Common myeloid progenitor, CD34-positive (primary cell): ENCODE measurements at regions not wholly inside any gene's neighbourhood (a gene's known extent, or its start where the extent isn't known, plus 50 kb on each side); places are given as distances from the start of the nearest gene placed in this dataset.
A peak's percentile ranks its signal among the peaks of the same experiment; 100 is the strongest.
"Not testable (repeated sequence)": the region's sequence is repeated elsewhere in the genome, so short reads cannot be mapped to it uniquely, and the experiment has no call there.

ENCODE experiments used
- CTCF ChIA-PET: fragments of 350-600 bp; sonication (Branson Sonifier 250); formaldehyde crosslinking; loops from one replicate; lab custom pipeline; 2021; ENCODE audit warnings: antibody characterized with exemption; lab: Charles Lee
- POLR2A ChIA-PET: fragments of 350-600 bp; sonication (Branson Sonifier 250); formaldehyde crosslinking; loops from one replicate; lab custom pipeline; 2021; ENCODE audit warnings: antibody characterized with exemption; lab: Charles Lee
- DNase-seq, 3 donors: peaks; one replicate each; pipeline versions ENCODE4 v3.0.0 to v3.0.0-alpha.2; 2013
- H3K27ac ChIP-seq, 2 experiments: 1 replicate in 1 of 2; 2 replicates in 1 of 2; pipeline ENCODE4 v1.7.0; 2013; ENCODE audit warnings: inconsistent platforms in 2 of 2, low read length in 2 of 2, mild to moderate bottlenecking in 2 of 2, low read depth in 1 of 2, moderate library complexity in 1 of 2; ENCODE audit not compliant: severe bottlenecking in 2 of 2, insufficient read depth in 1 of 2, poor library complexity in 1 of 2
- H3K27me3 ChIP-seq, 5 experiments: replicated peaks in 2 of 5; 1 replicate in 3 of 5; 2 replicates in 2 of 5; pipeline versions ENCODE4 v1.6.1 to v1.7.0; 2013; ENCODE audit warnings: low read length in 4 of 5, mild to moderate bottlenecking in 2 of 5, moderate library complexity in 2 of 5, inconsistent platforms in 1 of 5; ENCODE audit not compliant: insufficient read depth in 5 of 5, control insufficient read depth in 4 of 5
- H3K36me3 ChIP-seq, 4 experiments: 1 replicate in 2 of 4; 2 replicates in 2 of 4; pipeline versions ENCODE4 v1.6.1 to v1.7.0; 2013; ENCODE audit warnings: low read length in 3 of 4, control low read depth in 1 of 4, mild to moderate bottlenecking in 1 of 4; ENCODE audit not compliant: control insufficient read depth in 4 of 4, insufficient read depth in 4 of 4
- H3K4me1 ChIP-seq, 4 experiments: 1 replicate in 3 of 4; 2 replicates in 1 of 4; pipeline versions ENCODE4 v1.6.1 to v1.7.1; 2013; ENCODE audit warnings: low read length in 3 of 4, mild to moderate bottlenecking in 3 of 4, control low read depth in 1 of 4, inconsistent platforms in 1 of 4, moderate library complexity in 1 of 4; ENCODE audit not compliant: control insufficient read depth in 4 of 4, insufficient read depth in 4 of 4; ENCODE audit errors: control extremely low read depth in 1 of 4
- H3K4me3 ChIP-seq, 7 experiments: 1 replicate in 4 of 7; 2 replicates in 3 of 7; pipeline versions ENCODE4 v1.5.1 to v1.7.0; 2013; ENCODE audit warnings: mild to moderate bottlenecking in 7 of 7, low read length in 6 of 7, moderate library complexity in 6 of 7, inconsistent platforms in 2 of 7, low read depth in 2 of 7, control low read depth in 1 of 7; ENCODE audit not compliant: insufficient read depth in 4 of 7, control insufficient read depth in 1 of 7; ENCODE audit errors: extremely low read depth in 1 of 7
- H3K9me3 ChIP-seq, 5 experiments: 1 replicate in 4 of 5; 2 replicates in 1 of 5; pipeline versions ENCODE4 v1.6.1 to v1.7.1; 2013; ENCODE audit warnings: low read length in 4 of 5, mild to moderate bottlenecking in 2 of 5, inconsistent platforms in 1 of 5, low read depth in 1 of 5, moderate library complexity in 1 of 5; ENCODE audit not compliant: control insufficient read depth in 4 of 5, insufficient read depth in 2 of 5; ENCODE audit errors: control extremely low read depth in 1 of 5
- WGBS: methylation state at CpG from one replicate; pipeline ENCODE4 v1.1.5; 2013; ENCODE audit not compliant: insufficient coverage; 5-methylcytosine and 5-hydroxymethylcytosine counted together

DNA sequence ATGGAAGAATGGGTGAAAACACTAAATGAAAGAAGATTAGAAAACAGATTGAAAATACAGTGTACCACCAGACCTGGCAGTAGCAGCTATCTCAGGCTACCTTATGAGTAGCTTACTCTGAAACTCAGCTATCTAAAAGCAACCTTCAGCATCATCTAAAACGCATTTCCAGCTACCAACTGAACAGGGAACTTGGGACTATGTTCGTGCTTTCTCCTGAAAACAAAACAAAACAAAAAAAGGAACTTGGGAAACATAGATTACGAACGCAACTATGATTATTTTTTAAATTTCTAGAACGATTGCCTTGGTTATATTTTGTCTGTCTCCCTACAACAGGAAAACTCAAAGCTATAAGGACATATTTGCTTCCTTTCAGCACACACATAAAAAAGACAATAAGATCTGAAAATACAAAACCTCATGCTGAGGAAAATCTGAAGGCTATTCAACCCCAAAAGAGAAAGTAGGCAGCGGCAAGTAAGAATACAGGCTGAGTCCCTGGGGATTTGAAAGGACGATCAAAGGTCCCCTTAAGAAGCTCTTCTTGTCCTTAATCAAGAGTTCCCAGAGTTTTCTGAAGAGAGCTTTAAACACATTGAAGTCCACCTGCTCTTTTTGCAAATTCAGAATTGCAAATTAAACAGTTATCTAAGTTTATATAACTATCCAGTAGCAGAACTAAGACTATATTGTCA lies 53.4 kb downstream of the OR2K2 start:
- CTCF ChIA-PET, result no interaction called here
- no peak overlapping the region for H3K27ac ChIP-seq
- peak overlapping the region in 5 of 7 experiments; percentile 37 to 75 (median 58) for H3K4me3 ChIP-seq
- no peaks in the 10 kb centered on the region for H3K27me3 ChIP-seq
- POLR2A ChIA-PET, result interaction anchor here (0.7 kb wide), 1 partner anchor 18 kb away, joined by 3 read pairs; no protein-coding TSS in a partner anchor
- no peaks in the 10 kb centered on the region for H3K9me3 ChIP-seq
- H3K36me3 ChIP-seq, result no peaks in the 10 kb centered on the region
- peak in 2 of 3 donors; percentile 7 to 10 for DNase-seq
- 29% methylated on average over 5 of the region's 7 CpGs for WGBS
- peaks cover 0 to 3% (median 0%) of the 10 kb centered on the region in 4 experiments for H3K4me1 ChIP-seq

DNA sequence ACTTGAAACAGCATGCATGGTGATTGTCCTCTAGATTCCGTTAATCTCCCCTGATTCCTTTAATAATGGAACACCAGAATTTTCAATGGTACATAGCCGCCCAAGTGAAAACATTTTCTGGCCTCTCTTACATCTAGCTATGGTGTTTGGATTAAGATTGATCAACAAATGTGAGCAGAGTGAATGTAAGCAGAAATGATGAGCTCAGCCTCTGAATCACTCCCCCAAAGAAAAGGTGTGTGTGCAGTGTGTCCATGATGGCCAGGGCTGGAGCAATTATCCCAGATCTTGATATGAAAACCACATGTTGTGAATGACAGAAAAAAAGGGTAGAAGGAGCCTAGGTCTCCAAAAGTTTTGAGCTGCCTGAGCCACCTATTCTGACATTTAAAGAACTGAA lies 55.3 kb downstream of the OR2K2 start:
- no peak for DNase-seq

DNA sequence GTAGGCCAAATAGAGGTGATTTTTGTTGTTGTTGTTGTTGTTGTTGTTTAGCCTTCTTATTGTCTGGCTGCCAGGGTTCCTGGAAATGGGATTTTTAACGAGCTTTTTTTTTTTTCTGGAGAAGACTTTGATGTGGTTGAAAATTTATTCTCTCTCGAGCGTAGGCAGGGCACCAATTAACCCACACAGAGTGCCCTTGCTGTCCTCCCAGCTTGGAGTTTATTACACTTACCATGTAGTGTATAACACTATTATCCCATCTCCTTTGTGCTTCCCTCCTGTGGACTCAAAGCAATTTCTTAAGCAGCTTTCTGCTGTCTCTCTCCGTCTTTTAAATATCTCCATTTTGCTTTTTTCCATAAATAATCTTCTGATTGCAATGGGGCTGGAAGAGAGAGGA lies 57.4 kb downstream of the OR2K2 start:
- Histone ChIP-seq H3K27me3 (no peaks in the 10 kb centered on the region), H3K4me1 (peaks cover 0 to 3% (median 0%) of the 10 kb centered on the region in 4 experiments), H3K4me3 (no peak overlapping the region), H3K9me3 (peaks cover 0 to 1% (median 0%) of the 10 kb centered on the region in 5 experiments), H3K36me3 (no peaks in the 10 kb centered on the region), H3K27ac (no peak overlapping the region)
- no CpG with 5 or more reads among the region's 4 CpGs for WGBS
- DNase-seq, result no peak
- ChIA-PET CTCF (no interaction called here), POLR2A (no interaction called here)

More for the DNA sequence above, 55.3 kb downstream of the OR2K2 start:
- no CpG with 5 or more reads among the region's 2 CpGs for WGBS
- Histone ChIP-seq H3K4me1 (peaks cover 0 to 3% (median 0%) of the 10 kb centered on the region in 4 experiments), H3K4me3 (no peak overlapping the region), H3K27me3 (no peaks in the 10 kb centered on the region), H3K36me3 (no peaks in the 10 kb centered on the region), H3K27ac (no peak overlapping the region), H3K9me3 (no peaks in the 10 kb centered on the region)
- ChIA-PET CTCF (no interaction called here), POLR2A (interaction anchor here (0.5 kb wide), 1 partner anchor 1054 kb away, joined by 3 read pairs; no protein-coding TSS in a partner anchor)

- Histone ChIP-seq H3K9me3 (peaks cover 0 to 1% (median 0%) of the 10 kb centered on the region in 5 experiments), H3K4me1 (peaks cover 0 to under 1% (median 0%) of the 10 kb centered on the region in 4 experiments), H3K27ac (no peak overlapping the region), H3K4me3 (no peak overlapping the region), H3K36me3 (no peaks in the 10 kb centered on the region), H3K27me3 (no peaks in the 10 kb centered on the region)
- POLR2A ChIA-PET, result no interaction called here
- no peak for DNase-seq
- CTCF ChIA-PET, result no interaction called here
- 100% methylated on average over 2 of the region's 4 CpGs for WGBS
Observed at GRCh38 chr9:111271481-111272080, 58.4 kb downstream of the OR2K2 start.

DNA sequence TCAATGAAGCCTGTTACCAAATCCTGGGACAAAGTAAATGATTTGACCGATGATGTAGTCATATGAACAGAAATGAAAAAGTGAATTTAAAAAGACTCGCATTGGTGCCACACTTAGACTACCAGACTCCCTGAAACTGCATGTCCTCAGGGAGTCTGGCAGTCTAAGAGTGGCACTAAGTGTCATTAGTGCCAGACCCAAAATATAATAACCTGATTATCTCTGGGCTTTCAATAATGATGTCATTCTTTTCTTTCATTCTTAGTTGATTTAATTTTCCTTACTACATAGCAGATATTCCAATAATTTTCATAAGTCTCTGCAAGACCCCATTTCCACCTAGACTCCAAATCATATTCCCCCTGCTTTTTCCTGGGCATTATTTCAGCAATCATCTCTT lies 59.0 kb downstream of the OR2K2 start:
- H3K4me3 ChIP-seq, result no peak overlapping the region
- no peak for DNase-seq
- H3K9me3 ChIP-seq, result peaks cover 0 to 2% (median 0%) of the 10 kb centered on the region in 5 experiments
- ChIA-PET CTCF (no interaction called here), POLR2A (no interaction called here)
- no peak overlapping the region for H3K27ac ChIP-seq
- 92% methylated on average over 2 of the region's 2 CpGs for WGBS
- no peaks in the 10 kb centered on the region for H3K27me3 ChIP-seq
- no peaks in the 10 kb centered on the region for H3K36me3 ChIP-seq
- no peaks in the 10 kb centered on the region for H3K4me1 ChIP-seq

DNA sequence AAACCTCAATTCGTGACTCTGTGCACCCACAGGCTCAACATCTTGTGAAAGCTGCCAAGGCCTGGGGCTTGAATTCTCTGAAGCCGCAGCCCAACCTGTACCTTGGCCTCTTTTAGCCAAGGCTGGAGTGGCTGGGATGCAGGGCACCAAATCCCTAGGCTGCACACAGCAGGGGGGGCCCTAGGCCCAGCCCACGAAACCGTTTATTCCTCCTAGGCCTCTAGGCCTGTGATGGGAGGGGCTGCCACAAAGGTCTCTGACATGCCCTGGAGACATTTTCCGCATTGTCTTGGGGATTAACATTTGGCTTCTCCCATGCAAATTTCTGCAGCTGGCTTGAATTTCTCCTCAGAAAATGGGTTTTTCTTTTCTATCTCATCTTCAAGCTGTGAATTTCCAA lies 64.0 kb downstream of the OR2K2 start:
- CTCF ChIA-PET, POLR2A ChIA-PET, H3K27ac ChIP-seq: not testable (repeated sequence)

GRCh38 chr9:111263116-111263515 lies 66.9 kb downstream of the OR2K2 start:
- Histone ChIP-seq H3K4me1 (no peaks in the 10 kb centered on the region), H3K36me3 (no peaks in the 10 kb centered on the region), H3K9me3 (peaks cover 0 to 6% (median 2%) of the 10 kb centered on the region in 5 experiments), H3K4me3 (no peak overlapping the region), H3K27me3 (no peaks in the 10 kb centered on the region), H3K27ac (no peak overlapping the region)
- DNase-seq, result no peak
- 91% methylated on average over 5 of the region's 7 CpGs for WGBS
- POLR2A ChIA-PET, result no interaction called here
- CTCF ChIA-PET, result interaction anchor here (0.6 kb wide), 1 partner anchor 17 kb away, joined by 3 read pairs; no protein-coding TSS in a partner anchor

More for the DNA sequence above, 64.0 kb downstream of the OR2K2 start:
- H3K36me3 ChIP-seq, DNase-seq, H3K9me3 ChIP-seq, H3K27me3 ChIP-seq, H3K4me3 ChIP-seq, H3K4me1 ChIP-seq: not testable (repeated sequence)
- WGBS, result 100% methylated on average over 4 of the region's 5 CpGs
